G401.6 (cell line): ENCODE measurements at regions not wholly inside any gene's neighbourhood (a gene's known extent, or its start where the extent isn't known, plus 50 kb on each side); places are given as distances from the start of the nearest gene placed in this dataset.
"Not testable (repeated sequence)": the region's sequence is repeated elsewhere in the genome, so short reads cannot be mapped to it uniquely, and the experiment has no call there.

Source experiments
- FAIRE-seq: peaks from 2 replicates; lab custom pipeline; 2012; peaks lifted over from hg19 to GRCh38; lab: Jason Lieb, UNC

- no peak for FAIRE-seq
These were observed 202.6 kb downstream of the ZIC5 start for GRCh38 chr13:99768986-99769385.

- FAIRE-seq, result peak; percentile 97
These were observed 204.9 kb downstream of the ZIC5 start for GRCh38 chr13:99766641-99767045.

GRCh38 chr13:99765869-99766268, 205.7 kb downstream of the ZIC5 start:
- no peak for FAIRE-seq

- peak; percentile 84 for FAIRE-seq
These were observed 211.1 kb downstream of the ZIC5 start for GRCh38 chr13:99760456-99760855.

GRCh38 chr13:99759163-99759552, 212.4 kb downstream of the ZIC5 start:
- FAIRE-seq, result no peak

- no peak for FAIRE-seq
These were observed 213.0 kb downstream of the ZIC5 start for GRCh38 chr13:99758460-99759162.

- FAIRE-seq, result no peak
These were observed 213.7 kb downstream of the ZIC5 start for GRCh38 chr13:99757756-99758459.

GRCh38 chr13:99756281-99756680, 215.3 kb downstream of the ZIC5 start:
- no peak for FAIRE-seq

GRCh38 chr13:99754750-99755149, 216.8 kb downstream of the ZIC5 start:
- not testable (repeated sequence) for FAIRE-seq

- FAIRE-seq, result no peak
These were observed 219.2 kb downstream of the ZIC5 start for GRCh38 chr13:99752373-99752772.

- no peak for FAIRE-seq
These were observed 219.9 kb downstream of the ZIC5 start for GRCh38 chr13:99751517-99752199.

- FAIRE-seq, result no peak
These were observed 220.6 kb downstream of the ZIC5 start for GRCh38 chr13:99750951-99751350.

- FAIRE-seq, result no peak
These were observed 222.1 kb downstream of the ZIC5 start for GRCh38 chr13:99749271-99750019.

GRCh38 chr13:99747403-99747710, 224.2 kb downstream of the ZIC5 start:
- FAIRE-seq, result no peak

GRCh38 chr13:99746637-99747402, 224.7 kb downstream of the ZIC5 start:
- no peak for FAIRE-seq

GRCh38 chr13:99743094-99743493, 228.5 kb downstream of the ZIC5 start:
- no peak for FAIRE-seq

- no peak for FAIRE-seq
These were observed 229.6 kb downstream of the ZIC5 start for GRCh38 chr13:99741960-99742359.

- FAIRE-seq, result peak; percentile 94
These were observed 231.2 kb downstream of the ZIC5 start for GRCh38 chr13:99740251-99740979.

GRCh38 chr13:99738626-99739025, 232.9 kb downstream of the ZIC5 start:
- no peak for FAIRE-seq

- FAIRE-seq, result peak; percentile 87
These were observed 233.9 kb downstream of the ZIC5 start for GRCh38 chr13:99737481-99738245.

- no peak for FAIRE-seq
These were observed 235.0 kb downstream of the ZIC5 start for GRCh38 chr13:99736541-99736940.
